IMR-90 (cell line): ENCODE measurements at regions not wholly inside any gene's neighbourhood (a gene's known extent, or its start where the extent isn't known, plus 50 kb on each side); places are given as distances from the start of the nearest gene placed in this dataset.

Experiments used
- ATAC-seq: fragments of 200-7000 bp; cut with Tn5 transposase; 2 replicates; pipeline ENCODE4 v1.9.1; 2020; ENCODE audit warnings: low read depth, mild to moderate bottlenecking, moderate library complexity
- BruUV-seq: library from RNA; stranded (reverse); fragments of 400-500 nt; replicated peaks from 2 replicates; lab custom pipeline; 2021; lab: Mats Ljungman, UMichigan
- CTCF ChIA-PET: fragments of 300-600 bp; formaldehyde crosslinking; extraction: SDS; loops from one replicate; lab custom pipeline; 2021; ENCODE audit warnings: antibody characterized with exemption; lab: Yijun Ruan, JAX
- POLR2A ChIA-PET: fragments of 300-600 bp; sonication (Branson Sonifier 250); formaldehyde crosslinking; loops from one replicate; lab custom pipeline; 2022; ENCODE audit warnings: antibody characterized with exemption; ENCODE audit not compliant: unreplicated experiment; lab: Charles Lee
- DNase-seq: peaks from one replicate; pipeline ENCODE4 v3.0.0; 2013
- H2AFZ ChIP-seq: replicated peaks from 2 replicates; pipeline ENCODE3; 2013; ENCODE audit warnings: low read length, mild to moderate bottlenecking; ENCODE audit not compliant: poor library complexity
- H2AK5ac ChIP-seq: 2 replicates; pipeline ENCODE4 v1.6.1; 2013; ENCODE audit warnings: low read depth, low read length, inconsistent platforms
- H2AK9ac ChIP-seq: replicated peaks from 2 replicates; pipeline ENCODE3; 2013; ENCODE audit warnings: mild to moderate bottlenecking, low read depth, low read length, moderate library complexity; ENCODE audit not compliant: poor library complexity
- H2BK120ac ChIP-seq: 2 replicates; pipeline ENCODE4 v1.6.1; 2013; ENCODE audit warnings: low read depth, low read length, inconsistent platforms
- H2BK15ac ChIP-seq: 3 replicates; pipeline ENCODE4 v1.6.1; 2013; ENCODE audit warnings: low read depth, low read length, inconsistent platforms
- H2BK20ac ChIP-seq: 2 replicates; pipeline ENCODE4 v1.6.1; 2013; ENCODE audit warnings: low read depth, mild to moderate bottlenecking, inconsistent platforms, low read length, moderate library complexity
- H2BK5ac ChIP-seq: 2 replicates; pipeline ENCODE4 v1.6.1; 2013; ENCODE audit warnings: mild to moderate bottlenecking, low read depth, low read length, inconsistent platforms; ENCODE audit not compliant: poor library complexity, severe bottlenecking
- H3K14ac ChIP-seq: replicated peaks from 2 replicates; pipeline ENCODE4 v1.6.1; 2013; ENCODE audit warnings: low read depth, low read length, inconsistent platforms
- H3K18ac ChIP-seq: 2 replicates; pipeline ENCODE4 v1.6.1; 2013; ENCODE audit warnings: low read depth, low read length, control low read depth
- H3K23ac ChIP-seq: 2 replicates; pipeline ENCODE4 v1.6.1; 2013; ENCODE audit warnings: low read depth, low read length, inconsistent platforms
- H3K27ac ChIP-seq: 2 replicates; pipeline ENCODE4 v1.5.1; 2013; ENCODE audit warnings: mild to moderate bottlenecking, control low read depth, low read length; ENCODE audit not compliant: insufficient read depth
- H3K27me3 ChIP-seq: 2 replicates; pipeline ENCODE4 v1.6.1; 2013; ENCODE audit warnings: low read length; ENCODE audit not compliant: control insufficient read depth, insufficient read depth
- H3K36me3 ChIP-seq: 2 replicates; pipeline ENCODE4 v1.6.1; 2013; ENCODE audit warnings: low read length, mixed read lengths; ENCODE audit not compliant: control insufficient read depth, insufficient read depth
- H3K4ac ChIP-seq: 2 replicates; pipeline ENCODE4 v1.6.1; 2013; ENCODE audit warnings: low read depth, low read length, inconsistent platforms
- H3K4me1 ChIP-seq: 2 replicates; pipeline ENCODE4 v1.6.1; 2013; ENCODE audit warnings: low read length, mixed read lengths; ENCODE audit not compliant: control insufficient read depth, insufficient read depth
- H3K4me2 ChIP-seq: 2 replicates; pipeline ENCODE4 v1.6.1; 2013; ENCODE audit warnings: low read depth, mild to moderate bottlenecking, control low read depth, low read length, moderate library complexity
- H3K4me3 ChIP-seq: 2 replicates; pipeline ENCODE4 v1.5.1; 2013; ENCODE audit warnings: low read depth, mild to moderate bottlenecking, control low read depth, low read length, moderate library complexity; ENCODE audit not compliant: insufficient read depth
- H3K56ac ChIP-seq: 2 replicates; pipeline ENCODE4 v1.6.1; 2013; ENCODE audit warnings: low read length, inconsistent platforms; ENCODE audit not compliant: insufficient read depth; ENCODE audit errors: extremely low read depth
- H3K79me1 ChIP-seq, 2 experiments: 2 replicates each; pipeline ENCODE4 v1.6.1; 2013; ENCODE audit warnings: low read length in 2 of 2, inconsistent platforms in 1 of 2, low read depth in 1 of 2
- H3K9ac ChIP-seq: 2 replicates; pipeline ENCODE4 v1.6.1; 2013; ENCODE audit warnings: low read depth, low read length, control low read depth
- H3K9me1 ChIP-seq: 2 replicates; pipeline ENCODE4 v1.6.1; 2013; ENCODE audit warnings: low read length, inconsistent platforms; ENCODE audit not compliant: insufficient read depth
- H3K9me3 ChIP-seq: 2 replicates; pipeline ENCODE4 v1.6.1; 2013; ENCODE audit warnings: low read length; ENCODE audit not compliant: control insufficient read depth, insufficient read depth
- H4K20me1 ChIP-seq: 2 replicates; pipeline ENCODE4 v1.6.1; 2013; ENCODE audit warnings: low read length, inconsistent platforms; ENCODE audit not compliant: insufficient read depth
- H4K5ac ChIP-seq: 2 replicates; pipeline ENCODE4 v1.6.1; 2013; ENCODE audit warnings: mild to moderate bottlenecking, low read depth, low read length, control low read depth
- H4K8ac ChIP-seq, 2 experiments: 2 replicates each; pipeline ENCODE4 v1.6.1; 2013; ENCODE audit warnings: low read depth in 2 of 2, low read length in 2 of 2, control low read depth in 1 of 2, inconsistent platforms in 1 of 2
- H4K91ac ChIP-seq: 2 replicates; pipeline ENCODE4 v1.6.1; 2013; ENCODE audit warnings: low read depth, low read length, inconsistent platforms; ENCODE audit not compliant: insufficient read depth
- BHLHE40 ChIP-seq: fragments of 150-350 bp; IDR thresholded peaks from 2 replicates; pipeline ENCODE4 v1.6.1; 2016; ENCODE audit warnings: mild to moderate bottlenecking, low read depth, low read length
- CEBPB ChIP-seq: IDR thresholded peaks from 2 replicates; pipeline ENCODE4 v1.6.1; 2012; ENCODE audit warnings: low read depth, low read length, improper control_type of control experiment
- CHD1 ChIP-seq: IDR thresholded peaks from 2 replicates; pipeline ENCODE4 v1.6.1; 2012; ENCODE audit warnings: low read depth, low read length, improper control_type of control experiment
- FOS ChIP-seq: fragments of 150-350 bp; IDR thresholded peaks from 2 replicates; pipeline ENCODE4 v1.6.1; 2016; ENCODE audit warnings: low read depth, low read length
- MAFK ChIP-seq: IDR thresholded peaks from 2 replicates; pipeline ENCODE4 v1.6.1; 2012; ENCODE audit warnings: low read depth, low read length, improper control_type of control experiment
- MAZ ChIP-seq: IDR thresholded peaks from 2 replicates; pipeline ENCODE4 v1.6.1; 2012; ENCODE audit warnings: low read depth, mild to moderate bottlenecking, low read length, improper control_type of control experiment, moderate library complexity, borderline replicate concordance
- MXI1 ChIP-seq: IDR thresholded peaks from 2 replicates; pipeline ENCODE4 v1.6.1; 2012; ENCODE audit warnings: low read depth, mild to moderate bottlenecking, low read length, moderate library complexity, borderline replicate concordance
- NFE2L2 ChIP-seq: fragments of 150-350 bp; IDR thresholded peaks from 2 replicates; pipeline ENCODE4 v1.6.1; 2016; ENCODE audit warnings: low read depth, mild to moderate bottlenecking, low read length
- POLR2A ChIP-seq: IDR thresholded peaks from 2 replicates; pipeline ENCODE4 v1.6.1; 2012; ENCODE audit warnings: mild to moderate bottlenecking, low read depth, low read length
- RAD21 ChIP-seq: IDR thresholded peaks from 2 replicates; pipeline ENCODE4 v1.6.1; 2012; ENCODE audit warnings: low read length, improper control_type of control experiment
- RCOR1 ChIP-seq: IDR thresholded peaks from 2 replicates; pipeline ENCODE4 v1.6.1; 2012; ENCODE audit warnings: mild to moderate bottlenecking, low read length, improper control_type of control experiment; ENCODE audit not compliant: insufficient replicate concordance
- RFX5 ChIP-seq: IDR thresholded peaks from 2 replicates; pipeline ENCODE4 v1.8.0; 2012; ENCODE audit warnings: low read depth, mild to moderate bottlenecking, low read length, moderate library complexity
- WGBS, 2 experiments: methylation state at CpG; one replicate each; pipeline versions ENCODE4 v1.1.5 to v1.1.7; 2013; ENCODE audit warnings: missing lambda C conversion rate in 2 of 2; ENCODE audit not compliant: insufficient read length in 1 of 2; ENCODE audit errors: extremely low coverage in 2 of 2; 5-methylcytosine and 5-hydroxymethylcytosine counted together
- dilution Hi-C: fragments of 300-500 bp; cut with HindIII; formaldehyde crosslinking; loops from one replicate; pipeline ENCODE4 v1.14.3; 2018; ENCODE audit warnings: low sequenced_read_pairs; ENCODE audit not compliant: unreplicated experiment
- in situ Hi-C: fragments of 300-500 bp; cut with MboI; formaldehyde crosslinking; loops from 3 replicates; pipeline ENCODE4 v1.14.3; 2019; ENCODE audit warnings: low sequenced_read_pairs, inconsistent platforms, mixed read lengths
- intact Hi-C: fragments of 100-400 bp; cut with micrococcal nuclease; formaldehyde crosslinking; loops from 2 replicates; pipeline ENCODE4 v1.10.0; 2022
- TF ChIP-seq, protein P1 (sequence below): fragments of 150-350 bp; IDR thresholded peaks from 2 replicates; pipeline ENCODE4 v1.6.1; 2017; ENCODE audit warnings: mild to moderate bottlenecking, antibody characterized with exemption, low read length, low read depth
- TF ChIP-seq, protein P2 (sequence below): conservative IDR thresholded peaks from 2 replicates; pipeline ENCODE4 v1.5.1; 2012; ENCODE audit warnings: mild to moderate bottlenecking, low read depth, low read length, improper control_type of control experiment
- TF ChIP-seq, protein P3 (sequence below): fragments of 150-350 bp; IDR thresholded peaks from 2 replicates; pipeline ENCODE4 v1.6.1; 2016; ENCODE audit warnings: low read depth, mild to moderate bottlenecking, low read length, moderate library complexity, borderline replicate concordance

DNA sequence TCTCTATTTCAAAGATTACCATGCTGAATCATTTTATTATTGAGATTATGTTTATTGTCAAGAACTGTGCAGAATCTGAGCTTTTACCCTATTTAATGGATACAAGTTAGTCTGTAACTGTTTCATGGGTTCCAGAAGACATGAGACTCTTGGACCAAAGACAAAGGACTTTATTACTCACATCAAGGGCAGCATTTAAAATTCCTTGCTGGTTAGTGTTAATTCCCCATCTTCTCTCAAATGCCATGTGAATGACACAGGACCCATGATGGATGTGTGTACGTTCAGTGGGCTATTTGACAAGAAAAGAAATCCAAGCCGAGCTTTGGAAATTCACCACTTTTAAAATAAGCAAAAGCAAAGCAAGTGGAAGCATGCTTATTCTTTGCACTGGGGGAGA, 139.9 kb downstream of the PCDH20 start:
- Histone ChIP-seq H3K18ac (no peak overlapping the region), H2AK5ac (no peak overlapping the region), H2AFZ (no peak overlapping the region), H2BK20ac (no peak overlapping the region), H3K9ac (no peak overlapping the region), H2BK5ac (no peak overlapping the region), H4K20me1 (no peaks in the 10 kb centered on the region), H3K36me3 (no peaks in the 10 kb centered on the region), H3K4ac (no peak overlapping the region), H3K23ac (no peak overlapping the region), H4K8ac (no peak overlapping the region), H3K56ac (no peak overlapping the region), H3K27ac (no peak overlapping the region), H3K9me3 (peaks cover 5% of the 10 kb centered on the region; the same call in 1 of the 2 replicates), H4K5ac (no peak overlapping the region), H2BK120ac (no peak overlapping the region), H3K14ac (no peak overlapping the region), H2AK9ac (no peak overlapping the region), H3K4me2 (no peak overlapping the region), H3K9me1 (no peaks in the 10 kb centered on the region), H3K79me1 (no peaks in the 10 kb centered on the region), H4K91ac (no peak overlapping the region), H3K4me1 (no peaks in the 10 kb centered on the region), H2BK15ac (no peak overlapping the region), H3K27me3 (no peaks in the 10 kb centered on the region), H3K4me3 (no peak overlapping the region)
- ATAC-seq (no peak), DNase-seq (no peak)
- in situ Hi-C loops (no loop called here), intact Hi-C loops (no loop called here), dilution Hi-C loops (no loop called here)
- ChIA-PET CTCF (no interaction called here), POLR2A (no interaction called here)
- no TSS peak for BruUV-seq
- no CpG with 5 or more reads among the region's 2 CpGs for WGBS, 2 experiments
- no peak for TF ChIP-seq MXI1
- no peak for TF ChIP-seq RAD21
- TF ChIP-seq CHD1: no peak
- TF ChIP-seq, protein P1, sequence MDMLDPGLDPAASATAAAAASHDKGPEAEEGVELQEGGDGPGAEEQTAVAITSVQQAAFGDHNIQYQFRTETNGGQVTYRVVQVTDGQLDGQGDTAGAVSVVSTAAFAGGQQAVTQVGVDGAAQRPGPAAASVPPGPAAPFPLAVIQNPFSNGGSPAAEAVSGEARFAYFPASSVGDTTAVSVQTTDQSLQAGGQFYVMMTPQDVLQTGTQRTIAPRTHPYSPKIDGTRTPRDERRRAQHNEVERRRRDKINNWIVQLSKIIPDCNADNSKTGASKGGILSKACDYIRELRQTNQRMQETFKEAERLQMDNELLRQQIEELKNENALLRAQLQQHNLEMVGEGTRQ: no peak
- TF ChIP-seq, protein P2, sequence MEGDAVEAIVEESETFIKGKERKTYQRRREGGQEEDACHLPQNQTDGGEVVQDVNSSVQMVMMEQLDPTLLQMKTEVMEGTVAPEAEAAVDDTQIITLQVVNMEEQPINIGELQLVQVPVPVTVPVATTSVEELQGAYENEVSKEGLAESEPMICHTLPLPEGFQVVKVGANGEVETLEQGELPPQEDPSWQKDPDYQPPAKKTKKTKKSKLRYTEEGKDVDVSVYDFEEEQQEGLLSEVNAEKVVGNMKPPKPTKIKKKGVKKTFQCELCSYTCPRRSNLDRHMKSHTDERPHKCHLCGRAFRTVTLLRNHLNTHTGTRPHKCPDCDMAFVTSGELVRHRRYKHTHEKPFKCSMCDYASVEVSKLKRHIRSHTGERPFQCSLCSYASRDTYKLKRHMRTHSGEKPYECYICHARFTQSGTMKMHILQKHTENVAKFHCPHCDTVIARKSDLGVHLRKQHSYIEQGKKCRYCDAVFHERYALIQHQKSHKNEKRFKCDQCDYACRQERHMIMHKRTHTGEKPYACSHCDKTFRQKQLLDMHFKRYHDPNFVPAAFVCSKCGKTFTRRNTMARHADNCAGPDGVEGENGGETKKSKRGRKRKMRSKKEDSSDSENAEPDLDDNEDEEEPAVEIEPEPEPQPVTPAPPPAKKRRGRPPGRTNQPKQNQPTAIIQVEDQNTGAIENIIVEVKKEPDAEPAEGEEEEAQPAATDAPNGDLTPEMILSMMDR: no peak
- TF ChIP-seq POLR2A: no peak
- no peak for TF ChIP-seq NFE2L2
- no peak for TF ChIP-seq BHLHE40
- no peak for TF ChIP-seq MAZ
- TF ChIP-seq RCOR1: no peak
- TF ChIP-seq, protein P3, sequence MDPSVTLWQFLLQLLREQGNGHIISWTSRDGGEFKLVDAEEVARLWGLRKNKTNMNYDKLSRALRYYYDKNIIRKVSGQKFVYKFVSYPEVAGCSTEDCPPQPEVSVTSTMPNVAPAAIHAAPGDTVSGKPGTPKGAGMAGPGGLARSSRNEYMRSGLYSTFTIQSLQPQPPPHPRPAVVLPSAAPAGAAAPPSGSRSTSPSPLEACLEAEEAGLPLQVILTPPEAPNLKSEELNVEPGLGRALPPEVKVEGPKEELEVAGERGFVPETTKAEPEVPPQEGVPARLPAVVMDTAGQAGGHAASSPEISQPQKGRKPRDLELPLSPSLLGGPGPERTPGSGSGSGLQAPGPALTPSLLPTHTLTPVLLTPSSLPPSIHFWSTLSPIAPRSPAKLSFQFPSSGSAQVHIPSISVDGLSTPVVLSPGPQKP: no peak
- no peak for TF ChIP-seq CEBPB
- TF ChIP-seq FOS: no peak
- TF ChIP-seq RFX5: no peak
- TF ChIP-seq MAFK: no peak
